DND-41 (cell line): ENCODE measurements at regions not wholly inside any gene's neighbourhood (a gene's known extent, or its start where the extent isn't known, plus 50 kb on each side); places are given as distances from the start of the nearest gene placed in this dataset.
"Not testable (repeated sequence)": the region's sequence is repeated elsewhere in the genome, so short reads cannot be mapped to it uniquely, and the experiment has no call there.

ENCODE experiments used
- ATAC-seq: fragments of 200-7000 bp; cut with Tn5 transposase; 3 replicates; pipeline ENCODE4 v1.9.1; 2021; ENCODE audit warnings: low read depth; ENCODE audit not compliant: insufficient read depth
- DNase-seq: peaks from one replicate; pipeline ENCODE4 v3.0.0-alpha.2; 2020
- H2AFZ ChIP-seq: 2 replicates; pipeline ENCODE4 v1.6.0; 2012; ENCODE audit warnings: low read depth, low read length
- H3K27ac ChIP-seq: 2 replicates; pipeline ENCODE4 v1.5.1; 2012; ENCODE audit warnings: low read length, inconsistent platforms
- H3K27me3 ChIP-seq: fragments of 200-600 bp; sonication (generic); 2 replicates; pipeline ENCODE4 v1.6.0; 2012; ENCODE audit warnings: low read length, mild to moderate bottlenecking, inconsistent platforms; ENCODE audit not compliant: insufficient read depth, poor library complexity
- H3K36me3 ChIP-seq: 2 replicates; pipeline ENCODE4 v1.5.1; 2012; ENCODE audit warnings: low read length, inconsistent platforms; ENCODE audit not compliant: insufficient read depth
- H3K4me1 ChIP-seq: 2 replicates; pipeline ENCODE4 v1.5.1; 2012; ENCODE audit warnings: mild to moderate bottlenecking, low read length; ENCODE audit not compliant: insufficient read depth
- H3K4me2 ChIP-seq: 2 replicates; pipeline ENCODE4 v1.6.0; 2012; ENCODE audit warnings: mild to moderate bottlenecking, moderate library complexity, low read length, inconsistent platforms; ENCODE audit not compliant: insufficient read depth
- H3K4me3 ChIP-seq, 2 experiments: fragments of 200-600 bp in 1 of 2; shearing (Covaris generic) in 1 of 2; 2 replicates each; pipeline ENCODE4 v1.5.1; 2012 to 2016; ENCODE audit warnings: inconsistent platforms in 2 of 2, low read length in 2 of 2, mild to moderate bottlenecking in 2 of 2, low read depth in 1 of 2, moderate library complexity in 1 of 2
- H3K79me2 ChIP-seq: 2 replicates; pipeline ENCODE4 v1.6.0; 2012; ENCODE audit warnings: low read length, inconsistent platforms; ENCODE audit not compliant: insufficient read depth
- H3K9ac ChIP-seq: 2 replicates; pipeline ENCODE4 v1.6.0; 2012; ENCODE audit warnings: low read depth, mild to moderate bottlenecking, inconsistent platforms, low read length, moderate library complexity
- H3K9me3 ChIP-seq: 2 replicates; pipeline ENCODE4 v1.5.1; 2012; ENCODE audit warnings: low read length, moderate library complexity, mild to moderate bottlenecking, inconsistent platforms; ENCODE audit not compliant: insufficient read depth, severe bottlenecking
- H4K20me1 ChIP-seq: 2 replicates; pipeline ENCODE4 v1.6.0; 2012; ENCODE audit warnings: low read length; ENCODE audit not compliant: insufficient read depth

GRCh38 chr2:91446489-91446888 is 2755.0 kb downstream of the RPIA start:
- H4K20me1 ChIP-seq, H3K4me2 ChIP-seq, DNase-seq, H3K27ac ChIP-seq, H3K4me1 ChIP-seq, H3K4me3 ChIP-seq, H3K79me2 ChIP-seq, H3K9ac ChIP-seq, H3K27me3 ChIP-seq, H3K9me3 ChIP-seq, H3K36me3 ChIP-seq, ATAC-seq, H2AFZ ChIP-seq: not testable (repeated sequence)

- H3K27ac ChIP-seq, H3K4me3 ChIP-seq, H3K79me2 ChIP-seq, H3K9ac ChIP-seq, H3K9me3 ChIP-seq, H4K20me1 ChIP-seq, H3K4me1 ChIP-seq, H3K4me2 ChIP-seq, DNase-seq, H3K36me3 ChIP-seq, H2AFZ ChIP-seq, H3K27me3 ChIP-seq, ATAC-seq: not testable (repeated sequence)
Observed at GRCh38 chr2:91446915-91447314, 2755.4 kb downstream of the RPIA start.

- H3K27me3 ChIP-seq, H3K27ac ChIP-seq, H3K9ac ChIP-seq, DNase-seq, H3K4me3 ChIP-seq, H3K4me1 ChIP-seq, H3K9me3 ChIP-seq, H2AFZ ChIP-seq, ATAC-seq, H3K79me2 ChIP-seq, H3K36me3 ChIP-seq, H4K20me1 ChIP-seq, H3K4me2 ChIP-seq: not testable (repeated sequence)
Observed at GRCh38 chr2:91447508-91447907, 2756.0 kb downstream of the RPIA start.

GRCh38 chr2:91462292-91462691 is 2770.8 kb downstream of the RPIA start:
- ATAC-seq, H3K9me3 ChIP-seq, H3K36me3 ChIP-seq, H3K4me1 ChIP-seq, H2AFZ ChIP-seq, H3K27me3 ChIP-seq, H3K27ac ChIP-seq, DNase-seq, H3K79me2 ChIP-seq, H3K4me2 ChIP-seq, H3K9ac ChIP-seq, H4K20me1 ChIP-seq, H3K4me3 ChIP-seq: not testable (repeated sequence)

- H3K4me3 ChIP-seq, H4K20me1 ChIP-seq, H3K36me3 ChIP-seq, H3K27ac ChIP-seq, H3K79me2 ChIP-seq, H2AFZ ChIP-seq, DNase-seq, H3K4me2 ChIP-seq, ATAC-seq, H3K27me3 ChIP-seq, H3K9me3 ChIP-seq, H3K9ac ChIP-seq, H3K4me1 ChIP-seq: not testable (repeated sequence)
Observed at GRCh38 chr2:91463007-91463406, 2771.5 kb downstream of the RPIA start.

- H4K20me1 ChIP-seq, H3K27ac ChIP-seq, H3K4me3 ChIP-seq, H3K9me3 ChIP-seq, ATAC-seq, H3K4me1 ChIP-seq, H3K4me2 ChIP-seq, H3K36me3 ChIP-seq, H3K79me2 ChIP-seq, H2AFZ ChIP-seq, H3K9ac ChIP-seq, DNase-seq, H3K27me3 ChIP-seq: not testable (repeated sequence)
Observed at GRCh38 chr2:91466780-91467363, 2775.4 kb downstream of the RPIA start.

GRCh38 chr2:91476244-91476935 is 2784.9 kb downstream of the RPIA start:
- not testable (repeated sequence) for DNase-seq, H3K9ac ChIP-seq, H3K4me2 ChIP-seq, H3K4me1 ChIP-seq, H3K4me3 ChIP-seq, ATAC-seq, H4K20me1 ChIP-seq, H3K9me3 ChIP-seq, H2AFZ ChIP-seq, H3K27ac ChIP-seq, H3K79me2 ChIP-seq, H3K27me3 ChIP-seq, H3K36me3 ChIP-seq

GRCh38 chr2:91476936-91477246 is 2785.4 kb downstream of the RPIA start:
- not testable (repeated sequence) for H2AFZ ChIP-seq, H3K4me2 ChIP-seq, H3K27me3 ChIP-seq, H3K79me2 ChIP-seq, H3K27ac ChIP-seq, H3K9me3 ChIP-seq, H3K4me1 ChIP-seq, H3K4me3 ChIP-seq, DNase-seq, H3K9ac ChIP-seq, H3K36me3 ChIP-seq, ATAC-seq, H4K20me1 ChIP-seq
